Small intestine (tissue), 7 donors: ENCODE measurements at regions not wholly inside any gene's neighbourhood (a gene's known extent, or its start where the extent isn't known, plus 50 kb on each side); places are given as distances from the start of the nearest gene placed in this dataset.

Experiments
- DNase-seq, 2 donors: peaks; one replicate each; pipeline versions ENCODE4 v3.0.0 to v3.0.0-alpha.2; 2013
- FAIRE-seq: peaks from 2 replicates; lab custom pipeline; 2012; peaks lifted over from hg19 to GRCh38; lab: Jason Lieb, UNC
- H3K27ac ChIP-seq, 3 donors: one replicate each; pipeline ENCODE4 v1.5.1; 2013; ENCODE audit warnings: low read length in 2 of 3, mild to moderate bottlenecking in 2 of 3, control low read depth in 1 of 3, inconsistent platforms in 1 of 3, low read depth in 1 of 3, moderate library complexity in 1 of 3
- H3K27me3 ChIP-seq, 3 donors: one replicate each; pipeline ENCODE4 v1.6.1; 2013; ENCODE audit warnings: low read length in 3 of 3, inconsistent platforms in 1 of 3; ENCODE audit not compliant: control insufficient read depth in 3 of 3, insufficient read depth in 3 of 3
- H3K36me3 ChIP-seq, 3 donors: one replicate each; pipeline ENCODE4 v1.6.1; 2013; ENCODE audit warnings: low read length in 3 of 3, inconsistent platforms in 1 of 3, low read depth in 1 of 3, mild to moderate bottlenecking in 1 of 3, moderate library complexity in 1 of 3; ENCODE audit not compliant: control insufficient read depth in 3 of 3, insufficient read depth in 2 of 3
- H3K4me1 ChIP-seq, 3 donors: one replicate each; pipeline ENCODE4 v1.6.1; 2013; ENCODE audit warnings: low read length in 2 of 3, inconsistent platforms in 1 of 3, low read depth in 1 of 3, mild to moderate bottlenecking in 1 of 3, moderate library complexity in 1 of 3; ENCODE audit not compliant: control insufficient read depth in 3 of 3, insufficient read depth in 2 of 3
- H3K4me3 ChIP-seq, 3 donors: one replicate each; pipeline ENCODE4 v1.5.1; 2013; ENCODE audit warnings: low read length in 3 of 3, control low read depth in 1 of 3, inconsistent platforms in 1 of 3, low read depth in 1 of 3, mild to moderate bottlenecking in 1 of 3, moderate library complexity in 1 of 3
- H3K9me3 ChIP-seq, 2 donors: one replicate each; pipeline ENCODE4 v1.6.1; 2013; ENCODE audit warnings: low read depth in 1 of 2, low read length in 1 of 2; ENCODE audit not compliant: control insufficient read depth in 2 of 2, insufficient read depth in 1 of 2
- WGBS, 3 donors: extraction: QIAGEN DNeasy Blood & Tissue Kit; methylation state at CpG; one replicate each; pipeline ENCODE4 v1.1.7; 2013; 5-methylcytosine and 5-hydroxymethylcytosine counted together
- donor health status: healthy with polysubstance abuse.
- donor health status: control.
- donor health status: control.
- donor health status: Bipolar disorder and iron deficiency.
- donor health status: healthy.

- Histone ChIP-seq H3K27ac (no peak overlapping the region), H3K4me3 (no peak overlapping the region), H3K27me3 (no peaks in the 10 kb centered on the region), H3K4me1 (no peaks in the 10 kb centered on the region), H3K9me3 (no peaks in the 10 kb centered on the region), H3K36me3 (no peaks in the 10 kb centered on the region)
- no peak for FAIRE-seq
- no peak for DNase-seq
Observed at GRCh38 chr1:168907786-168908348, 178.9 kb upstream of the DPT start.

- Histone ChIP-seq H3K4me1 (no peaks in the 10 kb centered on the region), H3K9me3 (no peaks in the 10 kb centered on the region), H3K36me3 (no peaks in the 10 kb centered on the region), H3K27me3 (no peaks in the 10 kb centered on the region), H3K27ac (no peak overlapping the region), H3K4me3 (no peak overlapping the region)
- WGBS, 3 donors = 70 to 79% (median 77%) methylated on average over 2 of the region's 2 CpGs
- DNase-seq = no peak
- FAIRE-seq = no peak
Observed at GRCh38 chr1:168910403-168910802, 181.4 kb upstream of the DPT start.

GRCh38 chr1:168911370-168911769 lies 182.4 kb upstream of the DPT start:
- FAIRE-seq (no peak), DNase-seq (no peak)
- Histone ChIP-seq H3K4me3 (no peak overlapping the region), H3K9me3 (no peaks in the 10 kb centered on the region), H3K36me3 (no peaks in the 10 kb centered on the region), H3K4me1 (no peaks in the 10 kb centered on the region), H3K27ac (no peak overlapping the region), H3K27me3 (no peaks in the 10 kb centered on the region)

DNA sequence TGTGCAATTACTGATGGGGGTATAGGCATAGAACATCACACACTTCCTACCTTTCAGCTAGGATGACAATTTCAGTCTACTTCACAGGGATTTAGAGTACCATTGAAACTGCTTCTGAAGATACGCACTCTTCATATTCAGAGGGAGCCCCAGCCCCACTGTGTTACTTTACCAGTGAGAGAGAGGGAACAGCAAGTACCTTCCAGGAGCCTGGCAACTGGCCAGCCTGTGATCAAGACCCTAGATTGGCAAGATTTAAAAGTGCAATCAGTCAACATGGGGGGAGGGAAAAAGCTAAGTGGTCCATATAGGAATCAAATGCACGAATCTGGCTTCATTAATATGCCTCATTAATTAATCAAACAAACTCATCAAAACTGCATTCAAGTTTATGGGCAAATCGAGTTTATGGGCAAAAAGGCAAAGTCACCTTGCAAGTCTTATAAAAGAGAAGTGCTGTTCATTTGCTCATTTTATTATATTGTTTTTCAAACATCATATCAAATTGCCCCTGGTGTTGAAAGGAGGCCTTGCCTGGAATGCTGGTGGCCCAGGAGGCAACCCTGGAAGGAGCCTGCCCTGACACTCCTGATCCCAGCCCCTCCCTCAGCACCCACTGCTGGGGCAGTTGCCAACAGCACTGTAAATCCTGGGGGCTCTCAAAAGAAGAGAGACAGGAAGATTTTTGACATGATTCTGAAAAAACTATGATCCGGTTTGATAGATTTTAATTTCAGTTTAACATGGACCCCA lies 184.9 kb upstream of the DPT start:
- no peak overlapping the region for H3K4me3 ChIP-seq
- H3K27me3 ChIP-seq = no peaks in the 10 kb centered on the region
- H3K9me3 ChIP-seq = no peaks in the 10 kb centered on the region
- no peak overlapping the region for H3K27ac ChIP-seq
- DNase-seq (no peak), FAIRE-seq (no peak)
- no peaks in the 10 kb centered on the region for H3K36me3 ChIP-seq
- 85 to 91% (median 90%) methylated on average over 4 of the region's 4 CpGs for WGBS, 3 donors
- no peaks in the 10 kb centered on the region for H3K4me1 ChIP-seq

DNA sequence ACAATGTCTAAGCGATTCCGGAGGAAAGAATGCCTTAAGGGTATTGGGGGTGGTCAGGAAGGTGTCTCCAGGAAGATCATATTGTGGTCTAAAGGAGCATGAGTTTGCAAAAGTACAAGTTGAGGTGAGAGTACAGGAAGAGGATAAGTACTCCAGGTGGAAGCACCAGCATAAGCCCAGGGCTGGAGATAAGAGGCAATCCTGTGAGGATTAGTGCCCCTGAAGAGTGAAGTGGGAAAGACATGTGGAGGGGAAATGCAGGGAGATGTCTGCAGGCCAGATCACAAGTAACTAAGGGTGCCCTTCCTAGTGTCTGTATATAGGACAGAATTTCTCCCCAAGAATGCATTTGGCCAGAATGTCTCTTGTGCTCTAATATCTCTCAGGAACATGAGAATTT lies 188.3 kb upstream of the DPT start:
- no peaks in the 10 kb centered on the region for H3K36me3 ChIP-seq
- H3K4me1 ChIP-seq = peaks cover 3 to 5% (median 5%) of the 10 kb centered on the region in 3 donors
- H3K27ac ChIP-seq = no peak overlapping the region
- WGBS, 3 donors = 79 to 96% (median 91%) methylated on average over 2 of the region's 2 CpGs
- DNase-seq (no peak), FAIRE-seq (no peak)
- H3K4me3 ChIP-seq = no peak overlapping the region
- H3K9me3 ChIP-seq = no peaks in the 10 kb centered on the region
- no peaks in the 10 kb centered on the region for H3K27me3 ChIP-seq

DNA sequence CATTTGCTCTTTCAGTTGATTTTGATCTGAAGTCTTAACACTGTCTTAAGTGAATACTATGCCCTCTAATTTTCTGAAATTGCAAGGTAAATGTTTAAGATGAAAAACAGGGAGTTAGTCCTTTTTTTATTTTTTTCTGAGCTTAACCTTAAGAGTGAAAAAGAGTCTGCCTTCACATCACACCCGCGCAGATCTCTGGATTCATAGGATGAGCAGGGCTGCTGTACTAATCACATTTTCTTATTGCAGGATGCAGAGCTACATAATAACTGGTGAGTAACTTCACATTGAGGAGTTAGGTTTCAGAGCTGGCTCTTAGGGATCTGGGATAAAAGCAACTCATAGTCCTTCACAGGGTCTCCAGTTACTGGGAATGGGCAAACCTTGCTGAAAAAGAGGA lies 188.7 kb upstream of the ATP1B1 start:
- 98 to 100% (median 98%) methylated on average over 2 of the region's 2 CpGs for WGBS, 3 donors
- Histone ChIP-seq H3K36me3 (no peaks in the 10 kb centered on the region), H3K4me1 (peaks cover 4 to 5% (median 5%) of the 10 kb centered on the region in 3 donors), H3K4me3 (no peak overlapping the region), H3K27ac (no peak overlapping the region), H3K27me3 (no peaks in the 10 kb centered on the region), H3K9me3 (no peaks in the 10 kb centered on the region)
- DNase-seq (no peak), FAIRE-seq (no peak)

DNA sequence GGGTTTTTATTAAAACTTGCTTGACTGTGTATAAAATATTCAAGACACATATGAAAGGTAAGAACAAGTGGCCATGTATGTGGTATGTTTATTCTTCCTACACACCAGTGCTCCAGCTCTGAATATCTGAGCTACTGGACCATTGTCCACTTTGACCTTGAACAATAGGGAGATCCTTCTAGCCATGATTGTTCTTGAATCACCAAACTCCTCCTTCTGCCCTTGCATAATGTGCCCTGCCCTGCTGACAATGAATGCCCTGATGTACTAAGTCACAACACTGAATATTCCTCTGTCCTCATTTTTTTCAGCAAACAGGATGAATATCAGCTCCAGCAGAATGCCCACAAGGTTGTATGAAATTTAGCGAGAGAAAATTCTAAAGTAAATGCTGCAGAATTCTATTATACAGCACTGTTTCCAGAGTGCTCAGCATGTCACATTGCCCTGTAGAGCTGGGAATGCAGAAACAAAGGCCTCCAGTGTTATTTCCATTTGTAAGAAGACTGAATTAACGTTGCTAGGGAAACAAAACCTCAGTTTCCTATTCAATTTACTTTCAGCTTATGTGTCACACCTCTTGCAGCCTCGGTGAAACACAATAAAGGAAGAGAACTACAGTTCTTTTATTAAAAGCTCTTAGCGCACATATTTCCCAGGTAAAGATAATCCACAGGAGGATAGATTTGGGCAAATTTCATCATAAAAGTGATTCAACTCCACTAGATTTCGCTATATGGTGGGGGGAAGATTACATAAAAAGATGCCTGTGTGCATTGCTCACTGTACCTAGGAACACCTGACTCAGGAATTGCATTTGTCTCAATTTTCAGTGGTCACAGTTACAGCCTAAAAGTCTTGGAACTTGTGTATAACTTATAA lies 187.4 kb upstream of the ATP1B1 start:
- Histone ChIP-seq H3K4me3 (no peak overlapping the region), H3K36me3 (no peaks in the 10 kb centered on the region), H3K27me3 (no peaks in the 10 kb centered on the region), H3K4me1 (peaks cover 4 to 5% (median 5%) of the 10 kb centered on the region in 3 donors), H3K9me3 (no peaks in the 10 kb centered on the region), H3K27ac (no peak overlapping the region)
- 75 to 79% (median 77%) methylated on average over 5 of the region's 5 CpGs for WGBS, 3 donors
- DNase-seq (no peak), FAIRE-seq (no peak)

DNA sequence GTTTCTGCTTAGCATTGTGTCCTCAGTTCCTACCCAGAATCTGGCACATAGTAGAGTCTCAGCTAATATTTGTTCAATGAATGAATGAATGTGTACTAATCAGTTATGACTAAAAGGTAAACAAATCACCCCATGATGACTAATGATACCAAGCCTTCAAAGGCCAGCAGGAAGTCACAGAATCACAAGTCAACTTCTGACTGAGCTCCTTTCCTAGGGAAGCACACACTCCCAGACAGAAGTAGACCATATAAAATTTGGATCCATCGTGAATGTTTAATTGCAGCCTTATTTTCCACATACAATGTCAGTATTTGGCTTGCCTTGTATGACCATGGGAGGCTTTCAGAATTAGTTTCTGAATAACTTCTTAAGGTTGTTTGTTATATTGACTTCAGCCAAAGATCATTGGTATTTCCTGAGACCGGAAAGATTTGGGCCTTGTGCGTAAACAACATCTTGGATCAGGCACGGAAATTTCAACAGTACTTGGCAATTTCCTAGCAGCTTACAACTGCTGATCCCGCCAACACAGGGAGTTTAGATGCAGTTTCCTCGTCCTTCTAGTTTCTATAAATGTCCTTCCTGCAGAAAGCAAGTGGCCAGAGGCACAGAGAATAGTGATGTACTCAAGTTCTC lies 185.9 kb upstream of the ATP1B1 start:
- H3K27ac ChIP-seq = peak overlapping the region in 1 of 3 donors; percentile 70
- H3K4me3 ChIP-seq = no peak overlapping the region
- 45 to 64% (median 50%) methylated on average over 6 of the region's 6 CpGs for WGBS, 3 donors
- DNase-seq (peak; percentile 25 to 81), FAIRE-seq (no peak)
- H3K9me3 ChIP-seq = no peaks in the 10 kb centered on the region
- H3K27me3 ChIP-seq = no peaks in the 10 kb centered on the region
- peaks cover 4 to 5% (median 5%) of the 10 kb centered on the region in 3 donors for H3K4me1 ChIP-seq
- H3K36me3 ChIP-seq = no peaks in the 10 kb centered on the region
